Hepatocyte (in vitro differentiated cells): ENCODE measurements at regions not wholly inside any gene's neighbourhood (a gene's known extent, or its start where the extent isn't known, plus 50 kb on each side); places are given as distances from the start of the nearest gene placed in this dataset.

ENCODE experiments used
- DNase-seq: peaks from one replicate; pipeline ENCODE4 v3.0.0-alpha.2; 2016; ENCODE audit warnings: low spot score
- H2AFZ ChIP-seq: fragments of 200-600 bp; sonication (generic); 2 replicates; pipeline ENCODE4 v1.6.0; 2016; ENCODE audit warnings: antibody characterized with exemption, mild to moderate bottlenecking
- H3K27ac ChIP-seq: fragments of 200-600 bp; sonication (generic); 2 replicates; pipeline ENCODE4 v1.5.1; 2016; ENCODE audit warnings: mild to moderate bottlenecking
- H3K27me3 ChIP-seq: fragments of 200-600 bp; sonication (generic); 2 replicates; pipeline ENCODE4 v1.6.1; 2016
- H3K36me3 ChIP-seq: fragments of 200-600 bp; sonication (generic); replicated peaks from 2 replicates; pipeline ENCODE4 v1.5.1; 2016; ENCODE audit warnings: low read depth; ENCODE audit not compliant: insufficient read depth
- H3K4me1 ChIP-seq: fragments of 200-600 bp; sonication (generic); 2 replicates; pipeline ENCODE4 v1.5.1; 2016; ENCODE audit warnings: mild to moderate bottlenecking, moderate library complexity; ENCODE audit not compliant: insufficient read depth
- H3K4me2 ChIP-seq: fragments of 200-600 bp; sonication (generic); 2 replicates; pipeline ENCODE4 v1.6.0; 2016
- H3K4me3 ChIP-seq: fragments of 200-600 bp; sonication (generic); 2 replicates; pipeline ENCODE4 v1.5.1; 2016; ENCODE audit warnings: mild to moderate bottlenecking
- H3K79me2 ChIP-seq: fragments of 200-600 bp; sonication (generic); 2 replicates; pipeline ENCODE4 v1.6.0; 2017; ENCODE audit warnings: mild to moderate bottlenecking
- H3K9me2 ChIP-seq: fragments of 200-600 bp; sonication (generic); replicated peaks from 2 replicates; pipeline ENCODE4 v1.6.0; 2017; ENCODE audit warnings: mild to moderate bottlenecking; ENCODE audit not compliant: insufficient read depth
- H3K9me3 ChIP-seq: fragments of 200-600 bp; sonication (generic); 2 replicates; pipeline ENCODE4 v1.5.1; 2016; ENCODE audit warnings: low read depth, mild to moderate bottlenecking
- H4K20me1 ChIP-seq: fragments of 200-600 bp; sonication (generic); 2 replicates; pipeline ENCODE4 v1.6.0; 2016; ENCODE audit warnings: mild to moderate bottlenecking; ENCODE audit not compliant: insufficient read depth, poor library complexity, severe bottlenecking
- CTCF ChIP-seq: fragments of 200-600 bp; sonication (generic); IDR thresholded peaks from 2 replicates; pipeline ENCODE4 v1.5.1; 2016; ENCODE audit warnings: antibody characterized with exemption, mild to moderate bottlenecking; ENCODE audit not compliant: poor library complexity
- EZH2 ChIP-seq: fragments of 200-600 bp; sonication (generic); IDR thresholded peaks from 2 replicates; pipeline ENCODE4 v1.6.1; 2016; ENCODE audit warnings: antibody characterized with exemption, mild to moderate bottlenecking, borderline replicate concordance
- EZH2phosphoT487 ChIP-seq: fragments of 200-600 bp; sonication (generic); IDR thresholded peaks from one replicate; pipeline ENCODE4 v1.6.1; 2018; ENCODE audit warnings: antibody characterized with exemption, mild to moderate bottlenecking, low read depth, moderate library complexity; ENCODE audit not compliant: unreplicated experiment, severe bottlenecking
- WGBS: methylation state at CpG from one replicate; pipeline ENCODE4 v1.1.6; 2016; ENCODE audit warnings: low lambda C conversion rate; ENCODE audit errors: missing lambda C conversion rate; 5-methylcytosine and 5-hydroxymethylcytosine counted together

GRCh38 chr12:76256904-76257303, 91.3 kb downstream of the BBS10 start:
- DNase-seq: no peak
- Histone ChIP-seq H3K9me2 (no peaks in the 10 kb centered on the region), H3K36me3 (no peaks in the 10 kb centered on the region), H3K4me2 (no peak overlapping the region), H2AFZ (no peak overlapping the region), H3K4me1 (peaks cover 9% of the 10 kb centered on the region), H3K79me2 (no peaks in the 10 kb centered on the region), H3K4me3 (no peak overlapping the region), H3K9me3 (no peaks in the 10 kb centered on the region), H3K27ac (no peak overlapping the region), H3K27me3 (no peaks in the 10 kb centered on the region), H4K20me1 (no peaks in the 10 kb centered on the region)
- no peak for TF ChIP-seq CTCF
- TF ChIP-seq EZH2phosphoT487: no peak
- no peak for TF ChIP-seq EZH2
- WGBS: 86% methylated on average over 1 of the region's 1 CpG

DNA sequence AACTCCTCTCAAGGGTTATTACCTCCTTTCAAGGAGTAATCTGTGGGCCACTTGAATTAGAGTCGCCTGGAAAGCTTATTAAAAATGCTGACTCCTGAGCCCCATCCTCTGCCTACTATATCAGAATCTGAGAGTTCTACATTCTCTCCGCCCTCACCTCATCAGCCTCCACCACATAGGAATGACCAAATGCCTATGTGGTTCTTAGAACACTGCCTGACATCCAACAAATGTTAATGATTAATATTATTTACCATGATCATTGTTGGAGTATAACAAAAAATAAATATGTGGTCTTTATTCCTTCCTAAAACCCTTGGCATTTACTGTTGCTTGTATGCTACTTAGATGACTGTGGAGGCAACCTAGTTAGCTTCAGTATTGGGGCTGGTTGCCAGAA, 91.9 kb downstream of the BBS10 start:
- Histone ChIP-seq H3K27me3 (no peaks in the 10 kb centered on the region), H3K4me3 (no peak overlapping the region), H3K4me2 (no peak overlapping the region), H3K9me3 (no peaks in the 10 kb centered on the region), H4K20me1 (no peaks in the 10 kb centered on the region), H3K36me3 (no peaks in the 10 kb centered on the region), H3K27ac (no peak overlapping the region), H3K79me2 (no peaks in the 10 kb centered on the region), H3K9me2 (no peaks in the 10 kb centered on the region), H2AFZ (no peak overlapping the region), H3K4me1 (peaks cover 9% of the 10 kb centered on the region)
- TF ChIP-seq EZH2 (no peak), CTCF (no peak), EZH2phosphoT487 (no peak)
- no peak for DNase-seq
- WGBS: 92% methylated on average over 2 of the region's 2 CpGs

- H3K9me2 ChIP-seq: no peaks in the 10 kb centered on the region
- DNase-seq: no peak
- no peak for TF ChIP-seq CTCF
- TF ChIP-seq EZH2: no peak
- no peak for TF ChIP-seq EZH2phosphoT487
- H3K4me3 ChIP-seq: no peak overlapping the region
- no peaks in the 10 kb centered on the region for H3K27me3 ChIP-seq
- H3K79me2 ChIP-seq: no peaks in the 10 kb centered on the region
- H4K20me1 ChIP-seq: no peaks in the 10 kb centered on the region
- no peaks in the 10 kb centered on the region for H3K36me3 ChIP-seq
- 98% methylated on average over 2 of the region's 2 CpGs for WGBS
- peaks cover 9% of the 10 kb centered on the region for H3K4me1 ChIP-seq
- H3K4me2 ChIP-seq: no peak overlapping the region
- no peak overlapping the region for H3K27ac ChIP-seq
- no peaks in the 10 kb centered on the region for H3K9me3 ChIP-seq
- no peak overlapping the region for H2AFZ ChIP-seq
Measured at GRCh38 chr12:76255692-76256091, 92.5 kb downstream of the BBS10 start.

DNA sequence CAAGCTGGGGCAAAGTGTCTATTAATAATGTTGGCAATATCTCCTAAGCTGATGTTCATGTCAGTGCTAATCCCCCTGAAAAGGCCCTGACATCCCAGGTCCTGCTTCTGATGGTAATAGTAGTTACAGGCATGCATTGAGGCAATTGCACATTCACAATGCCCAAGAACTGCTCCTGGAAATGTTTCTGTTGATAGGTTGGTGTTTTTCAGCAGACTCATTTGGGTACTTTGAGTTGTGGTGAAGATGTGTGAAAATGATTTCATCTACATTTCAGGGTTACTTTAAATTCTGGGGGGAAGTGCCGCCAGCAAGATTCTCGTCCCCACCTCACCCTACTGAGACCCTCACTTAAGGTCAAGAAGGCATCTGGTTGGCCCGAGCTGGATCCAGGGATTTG, 92.9 kb downstream of the BBS10 start:
- H3K79me2 ChIP-seq: no peaks in the 10 kb centered on the region
- 89% methylated on average over 3 of the region's 3 CpGs for WGBS
- DNase-seq: no peak

More for the DNA sequence above, 92.9 kb downstream of the BBS10 start:
- TF ChIP-seq CTCF: no peak
- TF ChIP-seq EZH2: no peak
- TF ChIP-seq EZH2phosphoT487: no peak
- Histone ChIP-seq H3K4me3 (no peak overlapping the region), H4K20me1 (no peaks in the 10 kb centered on the region), H3K9me2 (no peaks in the 10 kb centered on the region), H3K9me3 (no peaks in the 10 kb centered on the region), H3K27me3 (no peaks in the 10 kb centered on the region), H3K36me3 (no peaks in the 10 kb centered on the region), H2AFZ (no peak overlapping the region), H3K4me2 (no peak overlapping the region), H3K27ac (no peak overlapping the region), H3K4me1 (peaks cover 6% of the 10 kb centered on the region)
